HG02759 (cell line): ENCODE measurements at regions not wholly inside any gene's neighbourhood (a gene's known extent, or its start where the extent isn't known, plus 50 kb on each side); places are given as distances from the start of the nearest gene placed in this dataset.

Experiments used
- ATAC-seq: cut with Tn5 transposase; IDR thresholded peaks from one replicate; pipeline ENCODE4 v1.9.1; 2021; ENCODE audit warnings: mild to moderate bottlenecking, moderate library complexity; ENCODE audit not compliant: unreplicated experiment

GRCh38 chr2:74063486-74063885, 78.8 kb downstream of the TET3 start:
- no peak for ATAC-seq

GRCh38 chr2:74065456-74065855, 80.7 kb downstream of the TET3 start:
- ATAC-seq = no peak

- ATAC-seq = no peak
These were observed 81.1 kb downstream of the BOLA3 start for GRCh38 chr2:74066491-74067203.

- no peak for ATAC-seq
These were observed 80.4 kb downstream of the BOLA3 start for GRCh38 chr2:74067221-74067747.

- ATAC-seq = no peak
These were observed 76.7 kb downstream of the BOLA3 start for GRCh38 chr2:74070991-74071390.

GRCh38 chr2:74071426-74071825, 76.3 kb downstream of the BOLA3 start:
- no peak for ATAC-seq

GRCh38 chr2:74072565-74072964, 75.1 kb downstream of the BOLA3 start:
- no peak for ATAC-seq

GRCh38 chr2:74074487-74074886, 73.2 kb downstream of the BOLA3 start:
- no peak for ATAC-seq

GRCh38 chr2:74076074-74076470, 71.6 kb downstream of the BOLA3 start:
- ATAC-seq = no peak

- ATAC-seq = no peak
These were observed 70.1 kb downstream of the BOLA3 start for GRCh38 chr2:74077636-74078035.

- ATAC-seq = no peak
These were observed 69.2 kb downstream of the BOLA3 start for GRCh38 chr2:74078466-74078865.

- peak; percentile 64 for ATAC-seq
These were observed 68.0 kb downstream of the BOLA3 start for GRCh38 chr2:74079522-74080341.

- peak; percentile 30 for ATAC-seq
These were observed 67.4 kb downstream of the BOLA3 start for GRCh38 chr2:74080346-74080745.

- ATAC-seq = no peak
These were observed 66.5 kb downstream of the BOLA3 start for GRCh38 chr2:74081030-74081762.

GRCh38 chr2:74081763-74082110, 66.0 kb downstream of the BOLA3 start:
- no peak for ATAC-seq

- ATAC-seq = no peak
These were observed 64.0 kb downstream of the BOLA3 start for GRCh38 chr2:74083750-74084149.
